Right lobe of liver (tissue), 6 donors: ENCODE measurements at regions not wholly inside any gene's neighbourhood (a gene's known extent, or its start where the extent isn't known, plus 50 kb on each side); places are given as distances from the start of the nearest gene placed in this dataset.

Experiments used
- ATAC-seq, 4 donors: fragments of 200-7000 bp; cut with Tn5 transposase; one replicate each; pipeline ENCODE4 v1.9.1; 2020; ENCODE audit warnings: mild to moderate bottlenecking in 4 of 4, moderate library complexity in 4 of 4
- DNase-seq, 3 donors: peaks; one replicate each; pipeline ENCODE4 v3.0.0-alpha.2; 2020
- H3K27ac ChIP-seq, 3 donors: fragments of 200-600 bp; one replicate each; pipeline ENCODE4 v1.8.0; 2022
- H3K27me3 ChIP-seq, 2 donors: fragments of 200-600 bp; one replicate each; pipeline ENCODE4 v1.8.0; 2022
- H3K36me3 ChIP-seq, 4 donors: fragments of 200-600 bp; sonication (generic) in 1 of 4; one replicate each; pipeline versions ENCODE4 v1.5.1 to v1.8.0; 2017 to 2022; ENCODE audit warnings: control low read depth in 1 of 4
- H3K4me1 ChIP-seq, 4 donors: fragments of 200-600 bp; sonication (generic) in 1 of 4; one replicate each; pipeline versions ENCODE4 v1.5.1 to v1.8.0; 2017 to 2022; ENCODE audit warnings: control low read depth in 1 of 4
- H3K4me3 ChIP-seq, 3 donors: fragments of 200-600 bp; one replicate each; pipeline ENCODE4 v1.8.0; 2022
- H3K9me3 ChIP-seq, 4 donors: fragments of 200-600 bp; sonication (generic) in 1 of 4; one replicate each; pipeline versions ENCODE4 v1.5.1 to v1.8.0; 2017 to 2022; ENCODE audit warnings: control low read depth in 1 of 4
- CTCF ChIP-seq, 4 donors: fragments of 200-600 bp in 3 of 4; fragments of 450-650 bp in 1 of 4; IDR thresholded peaks; one replicate each; pipeline versions ENCODE4 v1.5.1 to v1.8.0; 2016 to 2022; ENCODE audit warnings: antibody characterized with exemption in 4 of 4, mild to moderate bottlenecking in 2 of 4
- POLR2A ChIP-seq: fragments of 450-650 bp; IDR thresholded peaks from one replicate; pipeline ENCODE4 v1.6.1; 2017; ENCODE audit warnings: antibody characterized with exemption, mild to moderate bottlenecking
- WGBS: methylation state at CpG from one replicate; pipeline ENCODE4 v1.1.6; 2018; ENCODE audit warnings: low coverage, low lambda C conversion rate; ENCODE audit not compliant: insufficient coverage; ENCODE audit errors: missing lambda C conversion rate; 5-methylcytosine and 5-hydroxymethylcytosine counted together
- intact Hi-C, 2 donors: fragments of 100-400 bp; cut with DNase I; formaldehyde crosslinking; loops; one replicate each; pipeline versions ENCODE4 v1.11.2 to v1.14.1; 2022
- donor health status: DM: no; HTN: yes; CAD: no.
- donor health status: DM: no; HTN: no; CAD: no.
- donor health status: DM: no; HTN: no; CAD: no.
- donor health status: DM: no; HTN: yes; CAD: no.
- donor health status: DM: no; HTN: yes; CAD: no.

- Histone ChIP-seq H3K27me3 (no peaks in the 10 kb centered on the region), H3K36me3 (no peaks in the 10 kb centered on the region), H3K4me1 (no peaks in the 10 kb centered on the region), H3K4me3 (no peak overlapping the region), H3K9me3 (no peaks in the 10 kb centered on the region), H3K27ac (no peak overlapping the region)
- TF ChIP-seq CTCF (IDR thresholded peaks at IDR 0.05) (no peak), POLR2A (no peak)
- intact Hi-C loops: no loop called here
- DNase-seq (no peak), ATAC-seq (no peak)
- WGBS: 55% methylated on average over 13 of the region's 13 CpGs
These were observed 1296.2 kb downstream of the CDH8 start for GRCh38 chr16:60739737-60740683.

DNA sequence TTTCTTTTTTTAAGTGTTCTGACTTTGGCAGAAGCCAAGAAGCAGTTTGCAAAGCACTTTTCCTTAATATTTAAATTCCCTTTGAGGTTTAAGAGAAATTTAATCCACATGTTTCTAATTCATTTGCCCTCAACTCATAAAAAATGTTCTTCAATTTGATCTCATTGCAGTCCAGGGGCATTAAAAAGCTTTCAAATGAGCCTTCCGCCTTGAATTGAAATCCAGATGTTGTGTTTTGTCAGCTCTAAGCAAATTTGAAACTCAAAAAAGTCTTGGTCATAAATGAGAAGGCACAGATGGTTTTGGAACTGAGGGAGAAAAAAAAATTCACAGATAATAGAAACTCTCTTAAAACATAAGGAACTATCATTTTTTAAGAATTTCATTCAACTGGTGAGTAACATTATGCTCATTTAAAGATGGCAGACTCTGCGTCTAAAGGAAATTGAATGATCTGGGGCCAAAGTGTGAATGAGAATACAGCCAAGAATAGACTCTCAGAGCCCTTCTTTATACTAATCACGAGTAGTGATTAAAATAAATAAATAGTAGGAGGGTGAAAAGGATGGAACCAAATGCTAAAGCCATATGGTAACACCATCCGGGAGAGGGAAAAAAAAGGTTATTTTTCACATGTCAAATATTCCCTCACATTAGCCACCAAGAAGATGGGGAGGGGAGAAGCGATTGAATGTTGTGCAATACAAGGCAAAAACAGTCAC is 1304.7 kb downstream of the CDH8 start:
- WGBS: 29% methylated on average over 5 of the region's 5 CpGs
- no peak for DNase-seq
- intact Hi-C loops: no loop called here
- Histone ChIP-seq H3K4me1 (no peaks in the 10 kb centered on the region), H3K27ac (no peak overlapping the region), H3K9me3 (no peaks in the 10 kb centered on the region), H3K4me3 (no peak overlapping the region), H3K27me3 (no peaks in the 10 kb centered on the region), H3K36me3 (no peaks in the 10 kb centered on the region)
- ATAC-seq: no peak
- no peak for TF ChIP-seq CTCF (IDR thresholded peaks at IDR 0.05)
- no peak for TF ChIP-seq POLR2A

DNA sequence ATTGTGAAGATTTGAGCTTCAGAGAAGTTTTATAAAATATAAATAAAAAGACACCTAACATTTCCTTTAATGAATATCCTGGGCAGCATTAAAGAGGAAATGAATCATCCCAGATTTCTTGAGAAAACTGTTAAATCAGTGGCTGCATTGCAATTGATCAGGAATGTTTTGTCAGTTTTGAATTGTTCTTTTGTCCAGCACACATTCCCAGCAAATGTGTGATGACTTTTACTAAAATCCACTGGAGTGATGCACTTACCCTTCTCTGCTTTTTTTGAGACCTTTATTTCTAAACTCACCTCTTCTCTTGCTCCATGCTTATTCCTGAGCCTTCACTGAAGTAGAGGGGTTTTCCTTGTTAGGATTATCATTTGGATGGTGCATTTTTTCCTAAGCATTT is 1307.2 kb downstream of the CDH8 start:
- Histone ChIP-seq H3K27ac (no peak overlapping the region), H3K27me3 (no peaks in the 10 kb centered on the region), H3K36me3 (no peaks in the 10 kb centered on the region), H3K9me3 (no peaks in the 10 kb centered on the region), H3K4me1 (no peaks in the 10 kb centered on the region), H3K4me3 (no peak overlapping the region)
- TF ChIP-seq CTCF (IDR thresholded peaks at IDR 0.05) (no peak), POLR2A (no peak)
- DNase-seq: no peak
- no peak for ATAC-seq
- intact Hi-C loops: no loop called here

DNA sequence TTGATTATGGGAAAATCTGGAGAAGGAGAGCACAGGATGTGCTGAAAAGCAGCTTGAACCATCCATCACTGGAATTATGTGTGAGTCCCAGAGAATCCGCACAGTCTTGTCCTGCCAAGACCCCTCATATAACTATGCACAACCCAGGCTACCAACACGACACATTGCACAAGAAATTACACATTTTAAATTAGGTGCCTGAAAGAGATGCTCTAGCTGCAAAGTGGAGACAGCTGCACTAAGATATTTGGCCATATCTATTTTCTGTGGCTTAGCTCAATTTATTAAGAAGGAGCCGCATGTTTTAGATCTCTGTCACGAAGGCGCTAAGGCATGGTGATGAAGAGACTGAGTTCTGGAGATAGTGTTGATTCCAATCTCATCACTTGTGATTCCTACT is 1308.4 kb downstream of the CDH8 start:
- Histone ChIP-seq H3K36me3 (no peaks in the 10 kb centered on the region), H3K9me3 (no peaks in the 10 kb centered on the region), H3K27me3 (no peaks in the 10 kb centered on the region), H3K4me3 (no peak overlapping the region), H3K4me1 (no peaks in the 10 kb centered on the region), H3K27ac (no peak overlapping the region)
- ATAC-seq (no peak), DNase-seq (no peak)
- TF ChIP-seq CTCF (IDR thresholded peaks at IDR 0.05) (no peak), POLR2A (no peak)
- 69% methylated on average over 5 of the region's 5 CpGs for WGBS
- intact Hi-C loops: no loop called here
